Immature natural killer cell (primary cell): ENCODE measurements at regions not wholly inside any gene's neighbourhood (a gene's known extent, or its start where the extent isn't known, plus 50 kb on each side); places are given as distances from the start of the nearest gene placed in this dataset.

Source experiments
- DNase-seq, 3 donors: peaks; one replicate each; pipeline ENCODE4 v3.0.0; 2022; ENCODE audit warnings: mixed read lengths in 1 of 3
- H3K27ac Mint-ChIP-seq, 6 donors: one replicate each; pipeline ENCODE4 v1.8.0; 2020; ENCODE audit warnings: mixed read lengths in 6 of 6, mild to moderate bottlenecking in 5 of 6, inconsistent platforms in 4 of 6, moderate library complexity in 3 of 6
- H3K27me3 Mint-ChIP-seq, 3 donors: one replicate each; pipeline ENCODE4 v1.8.0; 2020 to 2021; ENCODE audit warnings: low read depth in 3 of 3, mild to moderate bottlenecking in 3 of 3, mixed read lengths in 3 of 3, moderate library complexity in 3 of 3, inconsistent platforms in 1 of 3
- H3K36me3 Mint-ChIP-seq, 3 donors: one replicate each; pipeline ENCODE4 v1.8.0; 2020; ENCODE audit warnings: mixed read lengths in 3 of 3, inconsistent platforms in 2 of 3, mild to moderate bottlenecking in 2 of 3
- H3K4me1 Mint-ChIP-seq, 2 donors: one replicate each; pipeline ENCODE4 v1.8.0; 2020; ENCODE audit warnings: inconsistent platforms in 2 of 2, mild to moderate bottlenecking in 2 of 2, mixed read lengths in 2 of 2, moderate library complexity in 1 of 2
- H3K4me3 Mint-ChIP-seq, 5 donors: one replicate each; pipeline ENCODE4 v1.8.0; 2020; ENCODE audit warnings: mild to moderate bottlenecking in 5 of 5, mixed read lengths in 5 of 5, inconsistent platforms in 3 of 5, moderate library complexity in 3 of 5
- H3K9me3 Mint-ChIP-seq, 6 donors: one replicate each; pipeline ENCODE4 v1.8.0; 2020; ENCODE audit warnings: mild to moderate bottlenecking in 6 of 6, mixed read lengths in 6 of 6, inconsistent platforms in 4 of 6, moderate library complexity in 3 of 6

DNA sequence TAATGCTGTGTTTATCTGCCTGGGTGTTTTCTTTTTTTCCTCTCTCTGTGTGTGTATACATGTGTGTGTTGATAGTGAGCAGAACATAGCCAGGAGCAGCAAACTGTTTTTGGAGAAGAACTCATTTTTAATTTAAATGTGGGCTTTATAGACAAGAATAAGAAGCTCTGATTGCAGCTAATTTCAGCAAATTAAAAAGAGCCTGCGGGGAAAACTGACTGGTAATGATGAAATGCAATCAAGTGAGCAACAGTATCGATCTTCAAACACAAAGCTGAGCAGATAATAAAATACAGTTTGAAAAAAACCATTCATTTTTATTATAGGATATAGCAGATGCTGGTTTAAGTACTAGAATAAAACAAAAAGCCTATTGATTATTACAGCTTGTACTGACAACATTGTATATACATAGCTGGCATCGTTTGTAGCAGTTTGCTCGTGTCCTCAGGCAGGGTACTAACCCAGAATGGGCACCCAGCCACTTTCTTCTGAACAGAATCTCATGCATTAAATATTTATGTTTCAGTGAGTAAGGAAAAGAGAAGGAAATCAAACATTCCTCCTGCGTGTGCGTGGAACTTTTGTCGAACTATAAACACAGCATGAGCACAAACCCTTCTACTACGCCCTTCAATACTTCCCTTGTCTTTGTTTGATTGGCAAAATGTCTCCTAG, 73.5 kb upstream of the ZFP42 start:
- Mint-ChIP-seq H3K27me3 (peaks cover 0 to 3% (median 0%) of the 10 kb centered on the region in 3 donors), H3K27ac (no peak overlapping the region), H3K4me1 (no peaks in the 10 kb centered on the region), H3K9me3 (peaks cover 5 to 47% (median 28%) of the 10 kb centered on the region in 6 donors), H3K36me3 (peaks cover 0 to 3% (median 0%) of the 10 kb centered on the region in 3 donors), H3K4me3 (no peak overlapping the region)
- DNase-seq: no peak

- H3K4me1 Mint-ChIP-seq: no peaks in the 10 kb centered on the region
- no peaks in the 10 kb centered on the region for H3K36me3 Mint-ChIP-seq
- peaks cover 13 to 59% (median 40%) of the 10 kb centered on the region in 6 donors for H3K9me3 Mint-ChIP-seq
- no peak for DNase-seq
- H3K27me3 Mint-ChIP-seq: no peaks in the 10 kb centered on the region
- H3K27ac Mint-ChIP-seq: no peak overlapping the region
- no peak overlapping the region for H3K4me3 Mint-ChIP-seq
These were observed 66.5 kb upstream of the ZFP42 start for GRCh38 chr4:187929024-187929423.

- no peaks in the 10 kb centered on the region for H3K27me3 Mint-ChIP-seq
- DNase-seq: no peak
- H3K36me3 Mint-ChIP-seq: no peaks in the 10 kb centered on the region
- no peak overlapping the region for H3K27ac Mint-ChIP-seq
- no peak overlapping the region for H3K4me3 Mint-ChIP-seq
- H3K4me1 Mint-ChIP-seq: no peaks in the 10 kb centered on the region
- peaks cover 15 to 46% (median 29%) of the 10 kb centered on the region in 6 donors for H3K9me3 Mint-ChIP-seq
These were observed 60.8 kb upstream of the ZFP42 start for GRCh38 chr4:187934766-187935165.

GRCh38 chr4:187937557-187937956, 58.0 kb upstream of the ZFP42 start:
- Mint-ChIP-seq H3K27ac (no peak overlapping the region), H3K9me3 (peaks cover 17 to 57% (median 33%) of the 10 kb centered on the region in 6 donors), H3K36me3 (no peaks in the 10 kb centered on the region), H3K27me3 (no peaks in the 10 kb centered on the region), H3K4me1 (no peaks in the 10 kb centered on the region), H3K4me3 (no peak overlapping the region)
- no peak for DNase-seq

- no peaks in the 10 kb centered on the region for H3K36me3 Mint-ChIP-seq
- H3K4me1 Mint-ChIP-seq: no peaks in the 10 kb centered on the region
- peaks cover 8 to 61% (median 40%) of the 10 kb centered on the region in 6 donors for H3K9me3 Mint-ChIP-seq
- H3K27me3 Mint-ChIP-seq: no peaks in the 10 kb centered on the region
- H3K4me3 Mint-ChIP-seq: no peak overlapping the region
- H3K27ac Mint-ChIP-seq: no peak overlapping the region
- DNase-seq: no peak
These were observed 55.3 kb upstream of the ZFP42 start for GRCh38 chr4:187940299-187940698.

- no peak overlapping the region for H3K27ac Mint-ChIP-seq
- H3K4me3 Mint-ChIP-seq: no peak overlapping the region
- H3K36me3 Mint-ChIP-seq: no peaks in the 10 kb centered on the region
- DNase-seq: no peak
- no peaks in the 10 kb centered on the region for H3K27me3 Mint-ChIP-seq
- H3K9me3 Mint-ChIP-seq: peaks cover 5 to 60% (median 42%) of the 10 kb centered on the region in 6 donors
- no peaks in the 10 kb centered on the region for H3K4me1 Mint-ChIP-seq
These were observed 52.6 kb upstream of the ZFP42 start for GRCh38 chr4:187942968-187943367.

- no peak overlapping the region for H3K27ac Mint-ChIP-seq
- H3K4me3 Mint-ChIP-seq: no peak overlapping the region
- H3K27me3 Mint-ChIP-seq: no peaks in the 10 kb centered on the region
- DNase-seq: no peak
- H3K9me3 Mint-ChIP-seq: peaks cover 7 to 50% (median 38%) of the 10 kb centered on the region in 6 donors
- H3K4me1 Mint-ChIP-seq: no peaks in the 10 kb centered on the region
- H3K36me3 Mint-ChIP-seq: no peaks in the 10 kb centered on the region
These were observed 51.4 kb upstream of the ZFP42 start for GRCh38 chr4:187944179-187944578.
